IMR-90 (cell line): ENCODE measurements at regions not wholly inside any gene's neighbourhood (a gene's known extent, or its start where the extent isn't known, plus 50 kb on each side); places are given as distances from the start of the nearest gene placed in this dataset.

Experiments
- ATAC-seq: fragments of 200-7000 bp; cut with Tn5 transposase; 2 replicates; pipeline ENCODE4 v1.9.1; 2020; ENCODE audit warnings: low read depth, mild to moderate bottlenecking, moderate library complexity
- BruUV-seq: library from RNA; stranded (reverse); fragments of 400-500 nt; replicated peaks from 2 replicates; lab custom pipeline; 2021; lab: Mats Ljungman, UMichigan
- CTCF ChIA-PET: fragments of 300-600 bp; formaldehyde crosslinking; extraction: SDS; loops from one replicate; lab custom pipeline; 2021; ENCODE audit warnings: antibody characterized with exemption; lab: Yijun Ruan, JAX
- POLR2A ChIA-PET: fragments of 300-600 bp; sonication (Branson Sonifier 250); formaldehyde crosslinking; loops from one replicate; lab custom pipeline; 2022; ENCODE audit warnings: antibody characterized with exemption; ENCODE audit not compliant: unreplicated experiment; lab: Charles Lee
- DNase-seq: peaks from one replicate; pipeline ENCODE4 v3.0.0; 2013
- H2AFZ ChIP-seq: replicated peaks from 2 replicates; pipeline ENCODE3; 2013; ENCODE audit warnings: low read length, mild to moderate bottlenecking; ENCODE audit not compliant: poor library complexity
- H2AK5ac ChIP-seq: 2 replicates; pipeline ENCODE4 v1.6.1; 2013; ENCODE audit warnings: low read depth, low read length, inconsistent platforms
- H2AK9ac ChIP-seq: replicated peaks from 2 replicates; pipeline ENCODE3; 2013; ENCODE audit warnings: mild to moderate bottlenecking, low read depth, low read length, moderate library complexity; ENCODE audit not compliant: poor library complexity
- H2BK120ac ChIP-seq: 2 replicates; pipeline ENCODE4 v1.6.1; 2013; ENCODE audit warnings: low read depth, low read length, inconsistent platforms
- H2BK15ac ChIP-seq: 3 replicates; pipeline ENCODE4 v1.6.1; 2013; ENCODE audit warnings: low read depth, low read length, inconsistent platforms
- H2BK20ac ChIP-seq: 2 replicates; pipeline ENCODE4 v1.6.1; 2013; ENCODE audit warnings: low read depth, mild to moderate bottlenecking, inconsistent platforms, low read length, moderate library complexity
- H2BK5ac ChIP-seq: 2 replicates; pipeline ENCODE4 v1.6.1; 2013; ENCODE audit warnings: mild to moderate bottlenecking, low read depth, low read length, inconsistent platforms; ENCODE audit not compliant: poor library complexity, severe bottlenecking
- H3K14ac ChIP-seq: replicated peaks from 2 replicates; pipeline ENCODE4 v1.6.1; 2013; ENCODE audit warnings: low read depth, low read length, inconsistent platforms
- H3K18ac ChIP-seq: 2 replicates; pipeline ENCODE4 v1.6.1; 2013; ENCODE audit warnings: low read depth, low read length, control low read depth
- H3K23ac ChIP-seq: 2 replicates; pipeline ENCODE4 v1.6.1; 2013; ENCODE audit warnings: low read depth, low read length, inconsistent platforms
- H3K27ac ChIP-seq: 2 replicates; pipeline ENCODE4 v1.5.1; 2013; ENCODE audit warnings: mild to moderate bottlenecking, control low read depth, low read length; ENCODE audit not compliant: insufficient read depth
- H3K27me3 ChIP-seq: 2 replicates; pipeline ENCODE4 v1.6.1; 2013; ENCODE audit warnings: low read length; ENCODE audit not compliant: control insufficient read depth, insufficient read depth
- H3K36me3 ChIP-seq: 2 replicates; pipeline ENCODE4 v1.6.1; 2013; ENCODE audit warnings: low read length, mixed read lengths; ENCODE audit not compliant: control insufficient read depth, insufficient read depth
- H3K4ac ChIP-seq: 2 replicates; pipeline ENCODE4 v1.6.1; 2013; ENCODE audit warnings: low read depth, low read length, inconsistent platforms
- H3K4me1 ChIP-seq: 2 replicates; pipeline ENCODE4 v1.6.1; 2013; ENCODE audit warnings: low read length, mixed read lengths; ENCODE audit not compliant: control insufficient read depth, insufficient read depth
- H3K4me2 ChIP-seq: 2 replicates; pipeline ENCODE4 v1.6.1; 2013; ENCODE audit warnings: low read depth, mild to moderate bottlenecking, control low read depth, low read length, moderate library complexity
- H3K4me3 ChIP-seq: 2 replicates; pipeline ENCODE4 v1.5.1; 2013; ENCODE audit warnings: low read depth, mild to moderate bottlenecking, control low read depth, low read length, moderate library complexity; ENCODE audit not compliant: insufficient read depth
- H3K56ac ChIP-seq: 2 replicates; pipeline ENCODE4 v1.6.1; 2013; ENCODE audit warnings: low read length, inconsistent platforms; ENCODE audit not compliant: insufficient read depth; ENCODE audit errors: extremely low read depth
- H3K79me1 ChIP-seq, 2 experiments: 2 replicates each; pipeline ENCODE4 v1.6.1; 2013; ENCODE audit warnings: low read length in 2 of 2, inconsistent platforms in 1 of 2, low read depth in 1 of 2
- H3K9ac ChIP-seq: 2 replicates; pipeline ENCODE4 v1.6.1; 2013; ENCODE audit warnings: low read depth, low read length, control low read depth
- H3K9me1 ChIP-seq: 2 replicates; pipeline ENCODE4 v1.6.1; 2013; ENCODE audit warnings: low read length, inconsistent platforms; ENCODE audit not compliant: insufficient read depth
- H3K9me3 ChIP-seq: 2 replicates; pipeline ENCODE4 v1.6.1; 2013; ENCODE audit warnings: low read length; ENCODE audit not compliant: control insufficient read depth, insufficient read depth
- H4K20me1 ChIP-seq: 2 replicates; pipeline ENCODE4 v1.6.1; 2013; ENCODE audit warnings: low read length, inconsistent platforms; ENCODE audit not compliant: insufficient read depth
- H4K5ac ChIP-seq: 2 replicates; pipeline ENCODE4 v1.6.1; 2013; ENCODE audit warnings: mild to moderate bottlenecking, low read depth, low read length, control low read depth
- H4K8ac ChIP-seq, 2 experiments: 2 replicates each; pipeline ENCODE4 v1.6.1; 2013; ENCODE audit warnings: low read depth in 2 of 2, low read length in 2 of 2, control low read depth in 1 of 2, inconsistent platforms in 1 of 2
- H4K91ac ChIP-seq: 2 replicates; pipeline ENCODE4 v1.6.1; 2013; ENCODE audit warnings: low read depth, low read length, inconsistent platforms; ENCODE audit not compliant: insufficient read depth
- BHLHE40 ChIP-seq: fragments of 150-350 bp; IDR thresholded peaks from 2 replicates; pipeline ENCODE4 v1.6.1; 2016; ENCODE audit warnings: mild to moderate bottlenecking, low read depth, low read length
- CEBPB ChIP-seq: IDR thresholded peaks from 2 replicates; pipeline ENCODE4 v1.6.1; 2012; ENCODE audit warnings: low read depth, low read length, improper control_type of control experiment
- CTCF ChIP-seq: conservative IDR thresholded peaks from 2 replicates; pipeline ENCODE4 v1.5.1; 2012; ENCODE audit warnings: mild to moderate bottlenecking, low read depth, low read length, improper control_type of control experiment
- ELK1 ChIP-seq: fragments of 150-350 bp; IDR thresholded peaks from 2 replicates; pipeline ENCODE4 v1.6.1; 2016; ENCODE audit warnings: low read depth, mild to moderate bottlenecking, low read length, moderate library complexity, borderline replicate concordance
- FOS ChIP-seq: fragments of 150-350 bp; IDR thresholded peaks from 2 replicates; pipeline ENCODE4 v1.6.1; 2016; ENCODE audit warnings: low read depth, low read length
- MAFK ChIP-seq: IDR thresholded peaks from 2 replicates; pipeline ENCODE4 v1.6.1; 2012; ENCODE audit warnings: low read depth, low read length, improper control_type of control experiment
- MAZ ChIP-seq: IDR thresholded peaks from 2 replicates; pipeline ENCODE4 v1.6.1; 2012; ENCODE audit warnings: low read depth, mild to moderate bottlenecking, low read length, improper control_type of control experiment, moderate library complexity, borderline replicate concordance
- MXI1 ChIP-seq: IDR thresholded peaks from 2 replicates; pipeline ENCODE4 v1.6.1; 2012; ENCODE audit warnings: low read depth, mild to moderate bottlenecking, low read length, moderate library complexity, borderline replicate concordance
- NFE2L2 ChIP-seq: fragments of 150-350 bp; IDR thresholded peaks from 2 replicates; pipeline ENCODE4 v1.6.1; 2016; ENCODE audit warnings: low read depth, mild to moderate bottlenecking, low read length
- POLR2A ChIP-seq: IDR thresholded peaks from 2 replicates; pipeline ENCODE4 v1.6.1; 2012; ENCODE audit warnings: mild to moderate bottlenecking, low read depth, low read length
- RAD21 ChIP-seq: IDR thresholded peaks from 2 replicates; pipeline ENCODE4 v1.6.1; 2012; ENCODE audit warnings: low read length, improper control_type of control experiment
- RCOR1 ChIP-seq: IDR thresholded peaks from 2 replicates; pipeline ENCODE4 v1.6.1; 2012; ENCODE audit warnings: mild to moderate bottlenecking, low read length, improper control_type of control experiment; ENCODE audit not compliant: insufficient replicate concordance
- RFX5 ChIP-seq: IDR thresholded peaks from 2 replicates; pipeline ENCODE4 v1.8.0; 2012; ENCODE audit warnings: low read depth, mild to moderate bottlenecking, low read length, moderate library complexity
- SMC3 ChIP-seq: fragments of 150-350 bp; IDR thresholded peaks from 2 replicates; pipeline ENCODE4 v1.6.1; 2016; ENCODE audit warnings: low read depth, mild to moderate bottlenecking, antibody characterized with exemption, low read length, moderate library complexity
- USF2 ChIP-seq: fragments of 150-350 bp; IDR thresholded peaks from 2 replicates; pipeline ENCODE4 v1.6.1; 2017; ENCODE audit warnings: mild to moderate bottlenecking, antibody characterized with exemption, low read length, low read depth
- WGBS, 2 experiments: methylation state at CpG; one replicate each; pipeline versions ENCODE4 v1.1.5 to v1.1.7; 2013; ENCODE audit warnings: missing lambda C conversion rate in 2 of 2; ENCODE audit not compliant: insufficient read length in 1 of 2; ENCODE audit errors: extremely low coverage in 2 of 2; 5-methylcytosine and 5-hydroxymethylcytosine counted together
- dilution Hi-C: fragments of 300-500 bp; cut with HindIII; formaldehyde crosslinking; loops from one replicate; pipeline ENCODE4 v1.14.3; 2018; ENCODE audit warnings: low sequenced_read_pairs; ENCODE audit not compliant: unreplicated experiment
- in situ Hi-C: fragments of 300-500 bp; cut with MboI; formaldehyde crosslinking; loops from 3 replicates; pipeline ENCODE4 v1.14.3; 2019; ENCODE audit warnings: low sequenced_read_pairs, inconsistent platforms, mixed read lengths
- intact Hi-C: fragments of 100-400 bp; cut with micrococcal nuclease; formaldehyde crosslinking; loops from 2 replicates; pipeline ENCODE4 v1.10.0; 2022

GRCh38 chr6:154893917-154894316 is 101.2 kb upstream of the TIAM2 start:
- Histone ChIP-seq H2AK5ac (no peak overlapping the region), H2BK15ac (no peak overlapping the region), H2BK20ac (no peak overlapping the region), H3K27ac (no peak overlapping the region; the same call in 1 of the 2 replicates), H3K4me2 (no peak overlapping the region), H3K27me3 (no peaks in the 10 kb centered on the region), H3K36me3 (no peaks in the 10 kb centered on the region; the same call in 1 of the 2 replicates), H3K56ac (no peak overlapping the region), H3K23ac (no peak overlapping the region), H4K20me1 (no peaks in the 10 kb centered on the region; the same call in 1 of the 2 replicates), H3K4ac (no peak overlapping the region), H3K18ac (no peak overlapping the region), H4K91ac (no peak overlapping the region), H4K5ac (no peak overlapping the region), H3K79me1 (peaks cover 26 to 58% of the 10 kb centered on the region in 2 experiments), H3K14ac (no peak overlapping the region), H3K9me3 (no peaks in the 10 kb centered on the region), H2AFZ (no peak overlapping the region), H4K8ac (no peak overlapping the region), H3K9ac (no peak overlapping the region), H3K4me3 (no peak overlapping the region), H2AK9ac (no peak overlapping the region), H2BK120ac (no peak overlapping the region), H3K9me1 (peaks cover 12% of the 10 kb centered on the region), H3K4me1 (peaks cover 9% of the 10 kb centered on the region), H2BK5ac (peak overlapping the region; percentile 30)
- ChIA-PET CTCF (no interaction called here), POLR2A (no interaction called here)
- intact Hi-C loops (no loop called here), dilution Hi-C loops (no loop called here), in situ Hi-C loops (no loop called here)
- ATAC-seq: peak; percentile 77
- no CpG with 5 or more reads among the region's 3 CpGs for WGBS, 2 experiments
- DNase-seq: peak; percentile 38
- no peak for TF ChIP-seq RAD21
- TF ChIP-seq CTCF: no peak
- TF ChIP-seq BHLHE40: no peak
- TF ChIP-seq ELK1: no peak
- no peak for TF ChIP-seq RCOR1
- no peak for TF ChIP-seq USF2
- TF ChIP-seq CEBPB: no peak
- TF ChIP-seq MAFK: no peak
- no peak for TF ChIP-seq NFE2L2
- TF ChIP-seq MXI1: no peak
- no peak for TF ChIP-seq SMC3
- TF ChIP-seq RFX5: no peak
- no peak for TF ChIP-seq POLR2A
- TF ChIP-seq MAZ: no peak
- TF ChIP-seq FOS: no peak
- no TSS peak for BruUV-seq
